Uterus (tissue), 3 donors: ENCODE measurements at regions not wholly inside any gene's neighbourhood (a gene's known extent, or its start where the extent isn't known, plus 50 kb on each side); places are given as distances from the start of the nearest gene placed in this dataset.
"Not testable (repeated sequence)": the region's sequence is repeated elsewhere in the genome, so short reads cannot be mapped to it uniquely, and the experiment has no call there.

Source experiments
- DNase-seq, 2 donors: peaks; one replicate each; pipeline ENCODE4 v3.0.0-alpha.2; 2019 to 2020
- H3K27ac ChIP-seq, 2 donors: fragments of 200-600 bp; sonication (generic); 1 replicate in 1 of 2; 2 replicates in 1 of 2; pipeline ENCODE4 v1.5.1; 2016 to 2018
- H3K27me3 ChIP-seq, 2 donors: fragments of 200-600 bp; sonication (generic); one replicate each; pipeline ENCODE4 v1.5.1; 2018 to 2019; ENCODE audit warnings: control low read depth in 1 of 2
- H3K36me3 ChIP-seq, 2 donors: fragments of 200-600 bp; sonication (generic); one replicate each; pipeline ENCODE4 v1.5.1; 2019; ENCODE audit warnings: control low read depth in 1 of 2
- H3K4me1 ChIP-seq, 2 donors: fragments of 200-600 bp; sonication (generic); one replicate each; pipeline ENCODE4 v1.5.1; 2018 to 2019; ENCODE audit warnings: control low read depth in 1 of 2
- H3K4me3 ChIP-seq, 2 donors: fragments of 200-600 bp; sonication (generic); 1 replicate in 1 of 2; 2 replicates in 1 of 2; pipeline ENCODE4 v1.5.1; 2018 to 2019; ENCODE audit warnings: mild to moderate bottlenecking in 1 of 2
- H3K9me3 ChIP-seq, 2 donors: fragments of 200-600 bp; sonication (generic); one replicate each; pipeline ENCODE4 v1.5.1; 2019; ENCODE audit warnings: control low read depth in 1 of 2
- POLR2A ChIP-seq, 2 donors: fragments of 450-650 bp; IDR thresholded peaks; one replicate each; pipeline ENCODE4 v1.6.1; 2016; ENCODE audit warnings: antibody characterized with exemption in 2 of 2, mild to moderate bottlenecking in 1 of 2, moderate library complexity in 1 of 2
- intact Hi-C: fragments of 100-400 bp; cut with DNase I; formaldehyde crosslinking; loops from one replicate; pipeline ENCODE4 v1.15.1; 2023; ENCODE audit warnings: low total_unique reads
- TF ChIP-seq, protein P1 (sequence below), 4 experiments: fragments of 200-600 bp in 2 of 4; fragments of 450-650 bp in 2 of 4; sonication (generic) in 2 of 4; IDR thresholded peaks; one replicate each; pipeline ENCODE4 v1.5.1; 2016 to 2019; ENCODE audit warnings: antibody characterized with exemption in 4 of 4, mild to moderate bottlenecking in 2 of 4, moderate library complexity in 1 of 4
- donor health status: DM: yes; HTN: yes; CAD: no.

DNA sequence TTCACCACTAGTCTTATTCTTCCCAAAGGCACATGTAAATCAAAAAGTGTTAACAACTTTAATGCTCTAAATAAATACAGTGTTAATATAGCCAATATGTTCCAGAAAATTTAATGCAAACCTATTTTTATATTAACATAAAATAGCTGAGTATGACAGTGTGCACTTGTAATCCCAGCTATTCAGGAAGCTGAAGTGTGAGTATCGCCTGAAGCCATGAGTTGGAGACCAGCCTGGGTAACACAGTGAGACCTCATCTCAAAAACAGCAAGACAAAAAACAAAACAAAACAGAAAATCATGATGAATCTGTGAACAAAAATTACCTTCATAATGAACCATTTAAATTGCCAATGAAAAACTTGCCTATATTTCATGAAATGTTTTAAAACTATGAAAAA lies 798.9 kb downstream of the SLC6A15 start:
- H3K4me3 ChIP-seq = no peak overlapping the region
- no peak for DNase-seq
- intact Hi-C loops = no loop called here
- TF ChIP-seq, protein P1, sequence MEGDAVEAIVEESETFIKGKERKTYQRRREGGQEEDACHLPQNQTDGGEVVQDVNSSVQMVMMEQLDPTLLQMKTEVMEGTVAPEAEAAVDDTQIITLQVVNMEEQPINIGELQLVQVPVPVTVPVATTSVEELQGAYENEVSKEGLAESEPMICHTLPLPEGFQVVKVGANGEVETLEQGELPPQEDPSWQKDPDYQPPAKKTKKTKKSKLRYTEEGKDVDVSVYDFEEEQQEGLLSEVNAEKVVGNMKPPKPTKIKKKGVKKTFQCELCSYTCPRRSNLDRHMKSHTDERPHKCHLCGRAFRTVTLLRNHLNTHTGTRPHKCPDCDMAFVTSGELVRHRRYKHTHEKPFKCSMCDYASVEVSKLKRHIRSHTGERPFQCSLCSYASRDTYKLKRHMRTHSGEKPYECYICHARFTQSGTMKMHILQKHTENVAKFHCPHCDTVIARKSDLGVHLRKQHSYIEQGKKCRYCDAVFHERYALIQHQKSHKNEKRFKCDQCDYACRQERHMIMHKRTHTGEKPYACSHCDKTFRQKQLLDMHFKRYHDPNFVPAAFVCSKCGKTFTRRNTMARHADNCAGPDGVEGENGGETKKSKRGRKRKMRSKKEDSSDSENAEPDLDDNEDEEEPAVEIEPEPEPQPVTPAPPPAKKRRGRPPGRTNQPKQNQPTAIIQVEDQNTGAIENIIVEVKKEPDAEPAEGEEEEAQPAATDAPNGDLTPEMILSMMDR (IDR thresholded peaks at IDR 0.05) = no peak
- TF ChIP-seq POLR2A (IDR thresholded peaks at IDR 0.05) = no peak
- H3K27me3 ChIP-seq = no peaks in the 10 kb centered on the region
- no peaks in the 10 kb centered on the region for H3K36me3 ChIP-seq
- H3K27ac ChIP-seq = no peak overlapping the region
- H3K9me3 ChIP-seq = no peaks in the 10 kb centered on the region
- no peaks in the 10 kb centered on the region for H3K4me1 ChIP-seq

- H3K27me3 ChIP-seq, H3K4me1 ChIP-seq, intact Hi-C loops, H3K4me3 ChIP-seq, H3K9me3 ChIP-seq, H3K36me3 ChIP-seq, DNase-seq, H3K27ac ChIP-seq: not testable (repeated sequence)
These were observed 808.7 kb downstream of the SLC6A15 start for GRCh38 chr12:84103886-84104285.

DNA sequence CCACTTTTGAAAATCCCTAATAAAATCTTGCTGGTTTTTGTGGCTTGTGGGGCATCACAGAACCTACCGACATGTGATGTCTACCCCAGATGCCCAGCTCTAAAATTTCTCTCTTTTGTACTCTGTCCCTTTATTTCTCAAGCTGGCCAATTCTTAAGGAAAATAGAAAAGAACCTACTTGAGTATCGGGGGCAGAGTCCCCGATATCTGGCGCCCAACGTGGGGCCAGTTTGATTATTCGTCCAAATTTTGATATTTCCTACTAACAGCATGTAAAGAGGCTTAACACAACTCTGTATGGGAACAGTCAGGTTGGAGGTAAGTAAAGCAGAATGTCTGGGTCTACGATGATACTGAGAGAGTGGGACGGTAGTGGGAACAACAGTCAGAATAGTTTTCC lies 810.6 kb downstream of the SLC6A15 start:
- H3K27ac ChIP-seq, DNase-seq, intact Hi-C loops, H3K4me3 ChIP-seq, H3K27me3 ChIP-seq, H3K9me3 ChIP-seq, H3K36me3 ChIP-seq, H3K4me1 ChIP-seq: not testable (repeated sequence)

- DNase-seq, H3K9me3 ChIP-seq: not testable (repeated sequence)
These were observed 813.0 kb downstream of the SLC6A15 start for GRCh38 chr12:84099591-84099990.

GRCh38 chr12:84091651-84092050 lies 820.9 kb downstream of the SLC6A15 start:
- H3K27ac ChIP-seq = no peak overlapping the region
- no peaks in the 10 kb centered on the region for H3K9me3 ChIP-seq
- intact Hi-C loops = no loop called here
- H3K4me1 ChIP-seq = no peaks in the 10 kb centered on the region
- H3K36me3 ChIP-seq = no peaks in the 10 kb centered on the region
- no peak overlapping the region for H3K4me3 ChIP-seq
- H3K27me3 ChIP-seq = no peaks in the 10 kb centered on the region
- TF ChIP-seq, protein P1 (IDR thresholded peaks at IDR 0.05) = no peak
- TF ChIP-seq POLR2A (IDR thresholded peaks at IDR 0.05) = no peak
- DNase-seq = no peak

More at GRCh38 chr12:84099591-84099990, 813.0 kb downstream of the SLC6A15 start:
- intact Hi-C loops, H3K4me1 ChIP-seq, H3K4me3 ChIP-seq, H3K27ac ChIP-seq, H3K36me3 ChIP-seq, H3K27me3 ChIP-seq: not testable (repeated sequence)

GRCh38 chr12:84089356-84089755 lies 823.2 kb downstream of the SLC6A15 start:
- TF ChIP-seq POLR2A (IDR thresholded peaks at IDR 0.05) = no peak
- TF ChIP-seq, protein P1 (IDR thresholded peaks at IDR 0.05) = no peak

GRCh38 chr12:84085046-84085445 lies 827.6 kb downstream of the SLC6A15 start:
- H3K27ac ChIP-seq = no peak overlapping the region
- H3K36me3 ChIP-seq = no peaks in the 10 kb centered on the region
- DNase-seq = no peak
- no peaks in the 10 kb centered on the region for H3K4me1 ChIP-seq
- no peaks in the 10 kb centered on the region for H3K27me3 ChIP-seq
- H3K4me3 ChIP-seq = no peak overlapping the region
- H3K9me3 ChIP-seq = no peaks in the 10 kb centered on the region
- intact Hi-C loops = no loop called here
- no peak for TF ChIP-seq POLR2A (IDR thresholded peaks at IDR 0.05)
- TF ChIP-seq, protein P1 (IDR thresholded peaks at IDR 0.05) = no peak

More at GRCh38 chr12:84089356-84089755, 823.2 kb downstream of the SLC6A15 start:
- Histone ChIP-seq H3K36me3 (no peaks in the 10 kb centered on the region), H3K27me3 (no peaks in the 10 kb centered on the region), H3K9me3 (no peaks in the 10 kb centered on the region), H3K4me1 (no peaks in the 10 kb centered on the region), H3K27ac (no peak overlapping the region), H3K4me3 (no peak overlapping the region)
- no peak for DNase-seq
- intact Hi-C loops = no loop called here
